ENCODE measurements at regions not wholly inside any gene's neighbourhood (a gene's known extent, or its start where the extent isn't known, plus 50 kb on each side); places are given as distances from the start of the nearest gene placed in this dataset.
"Not testable (repeated sequence)": the region's sequence is repeated elsewhere in the genome, so short reads cannot be mapped to it uniquely, and the experiment has no call there.

GRCh38 chr14:53652068-53652467 is 304.6 kb downstream of the BMP4 start:
- in situ Hi-C loops (cut with HindIII; ENCODE audit: low pct_unique_long_range_greater_than_20kb, low sequenced_read_pairs) = no loop called here
- DNase-seq (ENCODE audit: low read depth, low spot score) = no peak

- no peak for DNase-seq (ENCODE audit: low read depth, low spot score)
- in situ Hi-C loops (cut with HindIII; ENCODE audit: low pct_unique_long_range_greater_than_20kb, low sequenced_read_pairs) = no loop called here
Measured at GRCh38 chr14:53651096-53651740, 305.4 kb downstream of the BMP4 start.

GRCh38 chr14:53646925-53647324 is 309.7 kb downstream of the BMP4 start:
- no peak for DNase-seq (ENCODE audit: low read depth, low spot score)
- in situ Hi-C loops (cut with HindIII; ENCODE audit: low pct_unique_long_range_greater_than_20kb, low sequenced_read_pairs) = no loop called here

- DNase-seq (ENCODE audit: low read depth, low spot score) = no peak
- in situ Hi-C loops (cut with HindIII; ENCODE audit: low pct_unique_long_range_greater_than_20kb, low sequenced_read_pairs) = no loop called here
Measured at GRCh38 chr14:53640695-53641094, 315.9 kb downstream of the BMP4 start.

- in situ Hi-C loops (cut with HindIII; ENCODE audit: low pct_unique_long_range_greater_than_20kb, low sequenced_read_pairs) = no loop called here
- no peak for DNase-seq (ENCODE audit: low read depth, low spot score)
Measured at GRCh38 chr14:53638966-53639365, 317.7 kb downstream of the BMP4 start.

GRCh38 chr14:53634793-53635192 is 321.8 kb downstream of the BMP4 start:
- DNase-seq (ENCODE audit: low read depth, low spot score) = no peak
- in situ Hi-C loops (cut with HindIII; ENCODE audit: low pct_unique_long_range_greater_than_20kb, low sequenced_read_pairs) = no loop called here

GRCh38 chr14:53630336-53630735 is 326.3 kb downstream of the BMP4 start:
- in situ Hi-C loops (cut with HindIII; ENCODE audit: low pct_unique_long_range_greater_than_20kb, low sequenced_read_pairs) = no loop called here
- DNase-seq (ENCODE audit: low read depth, low spot score) = no peak

GRCh38 chr14:53628732-53629430 is 327.7 kb downstream of the BMP4 start:
- no peak for DNase-seq (ENCODE audit: low read depth, low spot score)
- in situ Hi-C loops (cut with HindIII; ENCODE audit: low pct_unique_long_range_greater_than_20kb, low sequenced_read_pairs) = no loop called here

GRCh38 chr14:53628261-53628660 is 328.4 kb downstream of the BMP4 start:
- DNase-seq (ENCODE audit: low read depth, low spot score) = no peak
- in situ Hi-C loops (cut with HindIII; ENCODE audit: low pct_unique_long_range_greater_than_20kb, low sequenced_read_pairs) = no loop called here

- DNase-seq (ENCODE audit: low read depth, low spot score) = no peak
- in situ Hi-C loops (cut with HindIII; ENCODE audit: low pct_unique_long_range_greater_than_20kb, low sequenced_read_pairs) = no loop called here
Measured at GRCh38 chr14:53626761-53627160, 329.9 kb downstream of the BMP4 start.

- in situ Hi-C loops (cut with HindIII; ENCODE audit: low pct_unique_long_range_greater_than_20kb, low sequenced_read_pairs) = no loop called here
- DNase-seq (ENCODE audit: low read depth, low spot score) = no peak
Measured at GRCh38 chr14:53622447-53622846, 334.2 kb downstream of the BMP4 start.

- in situ Hi-C loops (cut with HindIII; ENCODE audit: low pct_unique_long_range_greater_than_20kb, low sequenced_read_pairs) = no loop called here
- DNase-seq (ENCODE audit: low read depth, low spot score) = no peak
Measured at GRCh38 chr14:53621921-53622320, 334.7 kb downstream of the BMP4 start.

GRCh38 chr14:53621433-53621832 is 335.2 kb downstream of the BMP4 start:
- in situ Hi-C loops (cut with HindIII; ENCODE audit: low pct_unique_long_range_greater_than_20kb, low sequenced_read_pairs) = no loop called here
- no peak for DNase-seq (ENCODE audit: low read depth, low spot score)

GRCh38 chr14:53620890-53621289 is 335.7 kb downstream of the BMP4 start:
- in situ Hi-C loops (cut with HindIII; ENCODE audit: low pct_unique_long_range_greater_than_20kb, low sequenced_read_pairs) = no loop called here

GRCh38 chr14:53620317-53620716 is 336.3 kb downstream of the BMP4 start:
- in situ Hi-C loops (cut with HindIII; ENCODE audit: low pct_unique_long_range_greater_than_20kb, low sequenced_read_pairs) = no loop called here
- DNase-seq (ENCODE audit: low read depth, low spot score) = no peak

More at GRCh38 chr14:53620890-53621289, 335.7 kb downstream of the BMP4 start:
- DNase-seq (ENCODE audit: low read depth, low spot score) = no peak

- no peak for DNase-seq (ENCODE audit: low read depth, low spot score)
- in situ Hi-C loops (cut with HindIII; ENCODE audit: low pct_unique_long_range_greater_than_20kb, low sequenced_read_pairs) = no loop called here
Measured at GRCh38 chr14:53619691-53620231, 336.9 kb downstream of the BMP4 start.

GRCh38 chr14:53616536-53616935 is 340.1 kb downstream of the BMP4 start:
- DNase-seq (ENCODE audit: low read depth, low spot score); in situ Hi-C loops (cut with HindIII; ENCODE audit: low pct_unique_long_range_greater_than_20kb, low sequenced_read_pairs): not testable (repeated sequence)

GRCh38 chr14:53615252-53615651 is 341.4 kb downstream of the BMP4 start:
- in situ Hi-C loops (cut with HindIII; ENCODE audit: low pct_unique_long_range_greater_than_20kb, low sequenced_read_pairs) = no loop called here

More at GRCh38 chr14:53615252-53615651, 341.4 kb downstream of the BMP4 start:
- DNase-seq (ENCODE audit: low read depth, low spot score) = no peak
